HAP-1 (cell line): ENCODE measurements at regions not wholly inside any gene's neighbourhood (a gene's known extent, or its start where the extent isn't known, plus 50 kb on each side); places are given as distances from the start of the nearest gene placed in this dataset.

Experiments
- DNase-seq, 2 experiments: peaks; one replicate each; pipeline ENCODE4 v3.0.0-alpha.2; 2016 to 2020; ENCODE audit warnings: low spot score in 2 of 2
- H3K27me3 ChIP-seq: fragments of 250-450 bp; sonication (Bioruptor Pico); 2 replicates; pipeline ENCODE4 v1.5.1; 2020; ENCODE audit warnings: low read depth, mild to moderate bottlenecking, moderate library complexity
- H3K36me3 ChIP-seq: fragments of 250-450 bp; sonication (Bioruptor Pico); replicated peaks from 2 replicates; pipeline ENCODE4 v1.5.1; 2020; ENCODE audit warnings: mild to moderate bottlenecking
- H3K4me1 ChIP-seq: fragments of 250-450 bp; sonication (Bioruptor Pico); 2 replicates; pipeline ENCODE4 v1.5.1; 2020; ENCODE audit warnings: mild to moderate bottlenecking
- H3K4me3 ChIP-seq: fragments of 250-450 bp; sonication (Bioruptor Pico); 2 replicates; pipeline ENCODE4 v1.5.1; 2020; ENCODE audit warnings: mild to moderate bottlenecking, moderate library complexity
- H3K9me3 ChIP-seq: fragments of 250-450 bp; sonication (Bioruptor Pico); 2 replicates; pipeline ENCODE4 v1.5.1; 2020; ENCODE audit warnings: mild to moderate bottlenecking, moderate library complexity
- in situ Hi-C: fragments of 300-500 bp; cut with MboI; formaldehyde crosslinking; loops from 3 replicates; pipeline ENCODE4 v1.14.3; 2020; ENCODE audit warnings: low sequenced_read_pairs, inconsistent platforms, mixed read lengths

DNA sequence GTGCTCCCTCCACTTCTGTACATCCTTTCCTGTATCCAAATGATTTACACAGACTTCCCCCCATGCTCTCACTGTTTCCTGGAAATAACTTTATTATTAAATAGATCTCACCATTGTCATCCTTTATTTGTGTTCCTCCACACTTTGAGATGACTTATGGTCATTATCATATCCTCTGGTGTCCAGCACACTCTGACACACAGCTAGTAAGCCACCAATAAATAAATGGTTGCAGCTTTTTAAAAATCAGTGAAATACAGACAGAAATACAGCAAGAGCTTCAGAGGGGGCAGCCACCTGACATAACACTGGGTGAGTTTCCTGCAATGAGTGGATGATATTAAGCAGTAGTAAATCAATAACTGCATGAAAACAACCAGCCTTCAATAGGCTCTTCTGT lies 2036.4 kb upstream of the AGA start:
- no peaks in the 10 kb centered on the region for H3K27me3 ChIP-seq
- DNase-seq: no peak
- in situ Hi-C loops: no loop called here

DNA sequence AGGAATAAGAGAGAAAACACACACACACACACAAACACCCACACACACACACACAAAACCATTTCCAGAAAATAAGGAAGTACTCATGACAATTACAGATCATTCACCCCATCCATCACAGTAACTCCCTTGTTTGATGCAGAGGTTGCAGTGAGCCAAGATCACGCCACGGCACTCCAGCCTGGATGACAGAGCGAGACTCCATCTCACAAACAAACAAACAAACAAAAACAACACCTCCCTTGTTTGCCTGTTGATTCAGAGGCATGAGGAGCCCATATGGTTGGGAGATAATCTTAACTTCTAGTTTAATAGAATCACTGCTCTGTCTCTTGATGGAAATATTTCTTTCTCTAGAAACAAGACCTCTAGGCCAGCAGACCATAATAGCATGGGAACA lies 2043.5 kb upstream of the AGA start:
- Histone ChIP-seq H3K4me3 (no peak overlapping the region), H3K4me1 (no peaks in the 10 kb centered on the region), H3K36me3 (no peaks in the 10 kb centered on the region), H3K9me3 (no peaks in the 10 kb centered on the region), H3K27me3 (no peaks in the 10 kb centered on the region; the same call in 1 of the 2 replicates)
- in situ Hi-C loops: no loop called here
- no peak for DNase-seq

More for the DNA sequence above, 2036.4 kb upstream of the AGA start:
- no peaks in the 10 kb centered on the region for H3K36me3 ChIP-seq
- no peaks in the 10 kb centered on the region for H3K4me1 ChIP-seq
- H3K4me3 ChIP-seq: no peak overlapping the region
- no peaks in the 10 kb centered on the region for H3K9me3 ChIP-seq

DNA sequence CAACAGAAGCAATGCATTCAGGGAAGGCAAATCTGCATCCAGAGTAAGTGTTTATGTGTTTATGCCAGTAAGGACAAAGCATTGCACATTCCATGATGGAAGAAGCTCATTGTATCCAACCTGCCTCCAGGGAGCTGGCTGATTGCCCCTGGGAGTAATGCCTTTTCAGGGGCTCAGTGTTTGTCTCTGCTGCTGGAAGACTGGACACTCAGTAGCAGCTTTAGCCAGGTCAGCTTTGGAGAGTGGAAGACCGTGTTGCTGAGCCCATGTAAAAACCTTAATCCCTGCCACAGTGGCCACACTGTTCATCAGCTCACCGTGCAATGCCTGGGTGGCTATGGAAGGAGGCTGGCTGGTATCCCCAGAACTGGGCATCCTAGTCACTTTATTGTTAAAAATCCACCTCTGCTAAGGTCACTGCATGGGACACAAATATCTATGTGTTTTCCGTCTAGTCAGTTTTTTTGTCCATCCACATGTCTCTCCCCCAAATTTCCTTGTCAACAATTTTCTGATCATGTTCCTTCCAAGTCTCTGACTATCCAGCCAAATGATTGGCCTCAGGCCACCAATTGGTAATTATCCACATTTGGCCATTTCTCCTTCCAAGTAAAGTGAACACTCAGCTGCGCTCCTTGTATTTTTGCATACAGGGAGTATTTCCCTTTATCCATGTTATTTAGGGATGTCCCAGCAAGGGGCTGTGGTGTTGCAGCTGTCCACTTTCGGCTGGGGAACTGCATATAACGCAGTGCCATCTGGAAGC lies 2044.5 kb upstream of the AGA start:
- in situ Hi-C loops: no loop called here
- Histone ChIP-seq H3K36me3 (no peaks in the 10 kb centered on the region), H3K4me1 (no peaks in the 10 kb centered on the region), H3K27me3 (no peaks in the 10 kb centered on the region; the same call in 1 of the 2 replicates), H3K9me3 (no peaks in the 10 kb centered on the region), H3K4me3 (no peak overlapping the region)
- DNase-seq: no peak

GRCh38 chr4:179492260-179493080 lies 2050.2 kb upstream of the AGA start:
- DNase-seq: no peak
- Histone ChIP-seq H3K27me3 (no peaks in the 10 kb centered on the region; the same call in 1 of the 2 replicates), H3K4me1 (no peaks in the 10 kb centered on the region), H3K4me3 (no peak overlapping the region), H3K36me3 (no peaks in the 10 kb centered on the region), H3K9me3 (peaks cover 3% of the 10 kb centered on the region; the same call in 1 of the 2 replicates)
- in situ Hi-C loops: no loop called here

DNA sequence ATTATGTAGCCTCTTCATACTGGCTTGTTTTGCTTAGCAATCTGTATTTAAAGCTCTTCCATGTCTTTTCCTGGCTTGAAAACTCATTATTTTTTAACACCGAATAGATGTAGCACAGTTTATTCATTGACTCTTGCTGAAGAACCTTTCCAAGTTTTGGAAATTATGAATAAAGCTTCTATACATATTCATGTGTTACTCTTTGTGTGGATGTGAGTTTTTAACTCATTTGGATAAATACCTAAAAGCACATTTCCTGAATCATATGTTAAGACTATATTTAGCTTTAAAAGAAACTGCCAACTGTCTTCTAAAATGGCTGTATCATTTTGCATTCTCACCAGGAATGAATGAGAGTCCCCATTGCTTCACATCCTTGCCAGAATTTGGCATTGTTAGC lies 2061.7 kb upstream of the AGA start:
- in situ Hi-C loops: no loop called here
- H3K4me3 ChIP-seq: no peak overlapping the region
- no peaks in the 10 kb centered on the region for H3K27me3 ChIP-seq
- H3K4me1 ChIP-seq: peaks cover 9% of the 10 kb centered on the region
- H3K36me3 ChIP-seq: no peaks in the 10 kb centered on the region
- no peaks in the 10 kb centered on the region for H3K9me3 ChIP-seq
- DNase-seq: no peak

DNA sequence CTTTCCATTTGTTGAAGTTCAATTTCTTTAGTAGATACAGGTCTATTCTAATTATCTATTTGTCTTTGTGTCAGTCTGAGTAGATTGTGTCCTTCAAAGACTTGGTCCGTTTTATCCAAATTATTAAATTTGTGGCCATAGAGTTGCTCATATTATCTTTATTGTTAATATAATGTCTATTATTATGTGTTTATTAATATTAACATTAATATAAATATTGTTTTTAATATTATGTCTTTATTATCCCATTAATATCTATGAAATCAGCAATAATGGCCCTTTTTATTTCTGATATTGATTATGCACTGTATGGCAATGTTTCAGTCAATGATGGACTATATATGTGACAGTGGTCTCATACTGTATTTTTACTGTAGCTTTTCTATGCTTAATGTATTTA lies 2067.3 kb upstream of the AGA start:
- Histone ChIP-seq H3K9me3 (no peaks in the 10 kb centered on the region), H3K36me3 (no peaks in the 10 kb centered on the region), H3K4me1 (peaks cover 12% of the 10 kb centered on the region), H3K4me3 (no peak overlapping the region), H3K27me3 (no peaks in the 10 kb centered on the region)
- in situ Hi-C loops: no loop called here
- DNase-seq: no peak

- H3K4me3 ChIP-seq: no peak overlapping the region
- H3K9me3 ChIP-seq: no peaks in the 10 kb centered on the region
- DNase-seq: no peak
- no peaks in the 10 kb centered on the region for H3K36me3 ChIP-seq
- H3K4me1 ChIP-seq: no peaks in the 10 kb centered on the region
- in situ Hi-C loops: no loop called here
- H3K27me3 ChIP-seq: no peaks in the 10 kb centered on the region
Observed at GRCh38 chr4:179521952-179522351, 2079.7 kb upstream of the AGA start.

- in situ Hi-C loops: no loop called here
Observed at GRCh38 chr4:179530958-179531357, 2088.7 kb upstream of the AGA start.

GRCh38 chr4:179536694-179537093 lies 2094.5 kb upstream of the AGA start:
- H3K36me3 ChIP-seq: no peaks in the 10 kb centered on the region
- in situ Hi-C loops: no loop called here
- no peaks in the 10 kb centered on the region for H3K27me3 ChIP-seq
- DNase-seq: no peak
- H3K4me3 ChIP-seq: no peak overlapping the region
- no peaks in the 10 kb centered on the region for H3K9me3 ChIP-seq
- H3K4me1 ChIP-seq: no peaks in the 10 kb centered on the region

More at GRCh38 chr4:179530958-179531357, 2088.7 kb upstream of the AGA start:
- H3K36me3 ChIP-seq: no peaks in the 10 kb centered on the region
- no peaks in the 10 kb centered on the region for H3K9me3 ChIP-seq
- no peaks in the 10 kb centered on the region for H3K4me1 ChIP-seq
- no peaks in the 10 kb centered on the region for H3K27me3 ChIP-seq
- H3K4me3 ChIP-seq: no peak overlapping the region
- DNase-seq: no peak

- Histone ChIP-seq H3K27me3 (no peaks in the 10 kb centered on the region), H3K9me3 (no peaks in the 10 kb centered on the region), H3K36me3 (no peaks in the 10 kb centered on the region), H3K4me3 (no peak overlapping the region), H3K4me1 (no peaks in the 10 kb centered on the region)
- DNase-seq: no peak
- in situ Hi-C loops: no loop called here
Observed at GRCh38 chr4:179539641-179540040, 2097.4 kb upstream of the AGA start.

DNA sequence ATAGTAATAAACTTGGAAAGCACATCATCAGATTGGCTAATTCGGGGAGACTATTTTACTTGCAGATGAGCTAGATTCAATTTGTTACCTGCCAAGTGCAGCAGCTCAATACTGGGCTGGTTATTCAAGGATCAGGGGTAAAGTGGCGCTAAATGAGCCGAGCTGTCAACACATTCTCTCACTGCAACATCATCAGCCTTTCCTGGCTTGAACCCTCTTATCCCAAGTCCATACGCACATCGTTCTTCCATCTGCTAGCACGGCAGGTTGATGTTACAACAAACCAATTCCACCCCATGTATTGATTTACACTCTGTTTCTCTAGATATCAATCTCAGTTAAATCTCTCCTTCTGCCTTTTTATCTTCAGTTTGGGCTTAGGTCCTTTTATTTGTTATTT lies 2101.5 kb upstream of the AGA start:
- no peaks in the 10 kb centered on the region for H3K9me3 ChIP-seq
- no peaks in the 10 kb centered on the region for H3K4me1 ChIP-seq
- H3K36me3 ChIP-seq: no peaks in the 10 kb centered on the region
- DNase-seq: no peak
- H3K27me3 ChIP-seq: no peaks in the 10 kb centered on the region
- in situ Hi-C loops: no loop called here
- no peak overlapping the region for H3K4me3 ChIP-seq

DNA sequence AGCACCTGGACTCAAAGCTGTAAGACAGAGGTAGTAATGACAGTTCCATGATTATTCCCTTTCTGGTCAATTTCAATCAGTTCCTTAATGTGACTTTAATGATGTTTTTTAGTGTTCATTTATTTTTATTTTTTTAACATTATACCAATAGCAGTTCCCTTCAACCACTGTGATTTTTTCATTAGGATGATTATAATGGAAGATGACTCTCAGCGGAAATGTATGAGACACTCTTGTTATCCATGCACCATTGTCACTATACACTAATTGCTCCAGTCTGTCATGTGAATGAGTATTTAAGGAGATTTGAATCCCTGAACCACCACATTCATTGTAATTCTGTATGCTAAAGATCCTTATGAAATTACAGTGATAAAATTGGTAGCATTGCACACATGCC lies 2102.3 kb upstream of the AGA start:
- DNase-seq: no peak
- no peaks in the 10 kb centered on the region for H3K9me3 ChIP-seq
- H3K27me3 ChIP-seq: no peaks in the 10 kb centered on the region
- no peaks in the 10 kb centered on the region for H3K4me1 ChIP-seq
- in situ Hi-C loops: no loop called here
- H3K36me3 ChIP-seq: no peaks in the 10 kb centered on the region
- H3K4me3 ChIP-seq: no peak overlapping the region

GRCh38 chr4:179552131-179552530 lies 2109.9 kb upstream of the AGA start:
- no peak for DNase-seq
- no peaks in the 10 kb centered on the region for H3K27me3 ChIP-seq
- no peak overlapping the region for H3K4me3 ChIP-seq
- no peaks in the 10 kb centered on the region for H3K36me3 ChIP-seq
- in situ Hi-C loops: no loop called here
- H3K4me1 ChIP-seq: no peaks in the 10 kb centered on the region
- H3K9me3 ChIP-seq: no peaks in the 10 kb centered on the region

DNA sequence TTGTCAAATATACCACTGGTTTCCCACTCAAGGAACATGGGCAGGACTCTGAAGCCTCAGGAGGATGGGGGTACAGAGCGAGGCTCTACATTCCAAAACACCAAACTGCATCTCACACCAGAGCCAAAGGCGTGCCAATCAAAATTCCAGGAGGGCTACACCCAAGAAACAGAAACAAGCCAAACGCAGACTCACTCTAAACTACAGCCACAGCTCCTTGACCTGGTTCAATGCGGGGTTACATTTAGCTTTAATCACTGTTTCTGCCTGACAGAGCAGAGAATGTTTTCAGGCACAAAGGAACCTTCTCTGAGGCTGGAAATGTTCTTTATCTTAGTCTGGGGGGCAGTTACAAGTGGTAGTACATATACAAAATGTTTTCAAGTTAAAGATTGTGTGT lies 2121.5 kb upstream of the AGA start:
- no peak overlapping the region for H3K4me3 ChIP-seq
- in situ Hi-C loops: no loop called here
- no peak for DNase-seq
- H3K9me3 ChIP-seq: no peaks in the 10 kb centered on the region
- no peaks in the 10 kb centered on the region for H3K4me1 ChIP-seq
- no peaks in the 10 kb centered on the region for H3K36me3 ChIP-seq
- no peaks in the 10 kb centered on the region for H3K27me3 ChIP-seq
